KMS-11 (cell line): ENCODE measurements at regions not wholly inside any gene's neighbourhood (a gene's known extent, or its start where the extent isn't known, plus 50 kb on each side); places are given as distances from the start of the nearest gene placed in this dataset.

ENCODE experiments used
- H2AFZ ChIP-seq: fragments of 200-600 bp; sonication (generic); 2 replicates; pipeline ENCODE4 v1.6.1; 2016; ENCODE audit warnings: antibody characterized with exemption, mixed run types, low read depth
- H3K27ac ChIP-seq: fragments of 200-600 bp; sonication (generic); 2 replicates; pipeline ENCODE4 v1.6.1; 2016; ENCODE audit warnings: mild to moderate bottlenecking, mixed run types
- H3K27me3 ChIP-seq: fragments of 200-600 bp; sonication (generic); 2 replicates; pipeline ENCODE4 v1.6.1; 2017; ENCODE audit warnings: mild to moderate bottlenecking, low read depth, mixed run types, moderate library complexity; ENCODE audit not compliant: insufficient read depth
- H3K36me3 ChIP-seq: fragments of 200-600 bp; sonication (generic); 2 replicates; pipeline ENCODE4 v1.6.1; 2017; ENCODE audit warnings: mild to moderate bottlenecking, mixed run types; ENCODE audit not compliant: insufficient read depth
- H3K4me1 ChIP-seq: fragments of 200-600 bp; sonication (generic); 2 replicates; pipeline ENCODE4 v1.6.1; 2016; ENCODE audit warnings: mild to moderate bottlenecking, low read depth, mixed run types; ENCODE audit not compliant: poor library complexity, severe bottlenecking
- H3K4me2 ChIP-seq: fragments of 200-600 bp; sonication (generic); 2 replicates; pipeline ENCODE4 v1.7.0; 2016; ENCODE audit warnings: mild to moderate bottlenecking, mixed run types
- H3K4me3 ChIP-seq: fragments of 200-600 bp; sonication (generic); IDR thresholded peaks from 2 replicates; pipeline ENCODE4 v1.6.1; 2017; ENCODE audit warnings: low read depth, low read length, mixed read lengths; ENCODE audit not compliant: insufficient read depth
- H3K79me2 ChIP-seq: fragments of 200-600 bp; sonication (generic); 2 replicates; pipeline ENCODE4 v1.6.1; 2016; ENCODE audit warnings: low read depth, mixed run types; ENCODE audit not compliant: insufficient read depth
- H3K9ac ChIP-seq: fragments of 200-600 bp; sonication (generic); 2 replicates; pipeline ENCODE4 v1.6.1; 2016; ENCODE audit warnings: mild to moderate bottlenecking, mixed run types
- H4K20me1 ChIP-seq: fragments of 200-600 bp; sonication (generic); 2 replicates; pipeline ENCODE4 v1.6.1; 2016; ENCODE audit warnings: mild to moderate bottlenecking, mixed run types; ENCODE audit not compliant: insufficient read depth
- TF ChIP-seq, protein P1 (sequence below): fragments of 200-600 bp; sonication (generic); conservative IDR thresholded peaks from 2 replicates; pipeline ENCODE4 v1.6.1; 2017; ENCODE audit warnings: low read depth, mild to moderate bottlenecking, antibody characterized with exemption, low read length, moderate library complexity, mixed read lengths

DNA sequence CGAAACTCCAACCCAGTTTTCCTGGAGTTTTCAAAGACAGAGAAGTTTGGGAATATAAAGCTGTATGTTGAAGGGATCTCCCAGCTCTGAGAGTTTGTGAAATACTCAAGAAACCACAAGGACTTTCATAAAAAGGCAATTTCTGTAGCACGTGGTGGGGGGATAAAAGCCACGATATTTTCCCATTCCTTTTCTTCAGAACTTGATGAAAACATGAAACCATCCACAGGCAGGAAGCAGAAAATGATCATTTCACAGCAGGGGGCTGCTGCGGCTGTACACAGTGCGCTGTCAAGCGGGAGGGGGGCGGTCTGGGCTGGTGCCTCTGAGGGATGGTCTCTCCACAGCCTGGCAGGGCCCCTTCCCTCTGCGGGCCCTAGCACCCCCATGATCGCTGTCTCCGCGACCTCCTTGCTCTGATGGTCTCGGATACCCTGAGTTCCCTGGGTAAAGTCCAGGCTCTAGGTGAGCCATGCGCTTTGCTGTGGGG is 423.2 kb downstream of the MN1 start:
- Histone ChIP-seq H3K9ac (no peak overlapping the region), H3K27ac (no peak overlapping the region), H3K4me3 (no peak overlapping the region), H4K20me1 (no peaks in the 10 kb centered on the region), H3K27me3 (0 out of 2 replicates have a peak, but pooled peaks cover 3% of the 10 kb centered on the region), H3K79me2 (no peaks in the 10 kb centered on the region), H3K4me1 (peaks cover 23% of the 10 kb centered on the region), H3K36me3 (no peaks in the 10 kb centered on the region), H3K4me2 (peak overlapping the region; percentile 33; the same call in 1 of the 2 replicates), H2AFZ (no peak overlapping the region)
- TF ChIP-seq, protein P1, sequence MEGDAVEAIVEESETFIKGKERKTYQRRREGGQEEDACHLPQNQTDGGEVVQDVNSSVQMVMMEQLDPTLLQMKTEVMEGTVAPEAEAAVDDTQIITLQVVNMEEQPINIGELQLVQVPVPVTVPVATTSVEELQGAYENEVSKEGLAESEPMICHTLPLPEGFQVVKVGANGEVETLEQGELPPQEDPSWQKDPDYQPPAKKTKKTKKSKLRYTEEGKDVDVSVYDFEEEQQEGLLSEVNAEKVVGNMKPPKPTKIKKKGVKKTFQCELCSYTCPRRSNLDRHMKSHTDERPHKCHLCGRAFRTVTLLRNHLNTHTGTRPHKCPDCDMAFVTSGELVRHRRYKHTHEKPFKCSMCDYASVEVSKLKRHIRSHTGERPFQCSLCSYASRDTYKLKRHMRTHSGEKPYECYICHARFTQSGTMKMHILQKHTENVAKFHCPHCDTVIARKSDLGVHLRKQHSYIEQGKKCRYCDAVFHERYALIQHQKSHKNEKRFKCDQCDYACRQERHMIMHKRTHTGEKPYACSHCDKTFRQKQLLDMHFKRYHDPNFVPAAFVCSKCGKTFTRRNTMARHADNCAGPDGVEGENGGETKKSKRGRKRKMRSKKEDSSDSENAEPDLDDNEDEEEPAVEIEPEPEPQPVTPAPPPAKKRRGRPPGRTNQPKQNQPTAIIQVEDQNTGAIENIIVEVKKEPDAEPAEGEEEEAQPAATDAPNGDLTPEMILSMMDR: no peak

DNA sequence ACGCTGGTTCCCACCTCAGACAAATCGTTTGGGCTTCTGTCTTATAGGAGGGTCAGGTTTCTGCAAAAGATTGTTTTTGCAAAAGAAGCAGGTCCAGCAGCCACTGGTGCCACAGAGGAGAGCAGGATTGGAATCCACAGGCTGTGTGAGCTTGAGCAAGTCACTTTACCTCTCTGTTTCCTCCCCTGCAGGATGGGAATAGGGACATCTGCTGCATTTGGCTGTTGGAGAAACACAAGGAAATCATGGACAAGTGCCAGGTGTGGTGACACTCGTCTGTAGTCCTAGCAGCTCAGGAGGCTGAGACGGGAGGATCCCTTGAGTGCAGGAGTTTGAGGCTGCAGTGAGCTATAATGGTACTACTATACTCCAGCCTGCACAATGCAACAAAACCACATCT is 422.6 kb downstream of the MN1 start:
- no peak overlapping the region for H3K27ac ChIP-seq
- no peak overlapping the region for H3K4me2 ChIP-seq
- H3K4me3 ChIP-seq: no peak overlapping the region
- no peaks in the 10 kb centered on the region for H3K79me2 ChIP-seq
- no peaks in the 10 kb centered on the region for H4K20me1 ChIP-seq
- no peak overlapping the region for H2AFZ ChIP-seq
- TF ChIP-seq, protein P1: no peak
- H3K27me3 ChIP-seq: peaks cover 3% of the 10 kb centered on the region; the same call in 1 of the 2 replicates
- no peaks in the 10 kb centered on the region for H3K36me3 ChIP-seq
- no peak overlapping the region for H3K9ac ChIP-seq
- peaks cover 23% of the 10 kb centered on the region for H3K4me1 ChIP-seq

DNA sequence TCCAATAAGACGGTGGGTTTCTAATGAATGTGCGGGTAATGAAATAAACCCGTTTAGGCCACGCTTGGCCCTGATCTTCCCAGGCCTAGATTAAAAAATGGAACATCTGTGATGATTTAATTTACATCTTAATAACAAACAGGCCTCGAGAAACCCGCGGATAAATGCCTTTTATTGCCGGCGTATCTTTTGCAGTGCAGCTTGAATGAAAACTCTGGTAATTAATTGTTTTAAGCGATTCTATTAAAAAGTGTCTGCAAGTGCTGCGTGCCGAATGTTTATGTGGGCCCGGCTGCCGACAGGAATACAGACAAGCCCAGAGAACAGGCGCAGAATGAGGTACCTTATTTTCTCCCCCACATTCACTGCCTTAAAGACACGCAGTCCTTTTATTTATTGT is 420.7 kb downstream of the MN1 start:
- no peaks in the 10 kb centered on the region for H4K20me1 ChIP-seq
- no peaks in the 10 kb centered on the region for H3K79me2 ChIP-seq
- no peak overlapping the region for H3K27ac ChIP-seq
- no peak overlapping the region for H3K9ac ChIP-seq
- H3K27me3 ChIP-seq: peaks cover 7% of the 10 kb centered on the region; the same call in 1 of the 2 replicates
- TF ChIP-seq, protein P1: no peak
- H3K4me3 ChIP-seq: no peak overlapping the region
- no peak overlapping the region for H2AFZ ChIP-seq
- peaks cover 23% of the 10 kb centered on the region for H3K4me1 ChIP-seq
- no peaks in the 10 kb centered on the region for H3K36me3 ChIP-seq
- peak overlapping the region; percentile 2; the same call in 1 of the 2 replicates for H3K4me2 ChIP-seq

DNA sequence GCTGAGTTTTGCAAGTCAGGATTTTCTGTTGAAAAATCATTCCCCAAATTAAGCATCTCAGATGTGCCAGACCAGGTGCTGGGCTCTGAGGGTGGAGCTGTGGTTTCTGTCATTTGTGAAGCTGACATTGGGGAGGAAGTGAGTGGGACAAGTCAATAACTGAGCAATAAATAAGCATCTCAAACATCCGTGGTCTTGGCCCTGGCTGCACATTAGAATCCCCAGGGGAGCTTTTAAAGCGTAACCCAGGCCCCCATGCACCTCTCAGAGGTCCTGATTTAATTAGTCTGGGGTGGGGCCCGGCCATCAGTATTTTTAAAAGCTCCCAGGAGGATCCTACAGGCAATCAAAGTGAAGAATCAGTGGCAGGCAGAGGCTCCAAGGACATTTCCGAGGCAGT is 420.0 kb downstream of the MN1 start:
- no peak overlapping the region for H3K27ac ChIP-seq
- peak overlapping the region; percentile 2; the same call in 1 of the 2 replicates for H3K4me2 ChIP-seq
- H3K36me3 ChIP-seq: no peaks in the 10 kb centered on the region
- no peak overlapping the region for H3K4me3 ChIP-seq
- TF ChIP-seq, protein P1: no peak
- no peaks in the 10 kb centered on the region for H4K20me1 ChIP-seq
- peaks cover 7% of the 10 kb centered on the region; the same call in 1 of the 2 replicates for H3K27me3 ChIP-seq
- H3K4me1 ChIP-seq: peaks cover 23% of the 10 kb centered on the region
- H2AFZ ChIP-seq: no peak overlapping the region
- H3K79me2 ChIP-seq: no peaks in the 10 kb centered on the region
- no peak overlapping the region for H3K9ac ChIP-seq
